OCI-LY3 (cell line): ENCODE measurements at regions not wholly inside any gene's neighbourhood (a gene's known extent, or its start where the extent isn't known, plus 50 kb on each side); places are given as distances from the start of the nearest gene placed in this dataset.

Experiments used
- EZH2phosphoT487 ChIP-seq: fragments of 200-600 bp; shearing (Covaris generic); IDR thresholded peaks from 2 replicates; pipeline ENCODE4 v1.6.1; 2018; ENCODE audit warnings: antibody characterized with exemption, mixed run types, low read depth
- TF ChIP-seq, protein P1 (sequence below): fragments of 200-600, 300-600 bp; sonication (generic); IDR thresholded peaks from 2 replicates; pipeline ENCODE4 v1.5.1; 2014; ENCODE audit warnings: antibody characterized with exemption, low read length, low read depth

DNA sequence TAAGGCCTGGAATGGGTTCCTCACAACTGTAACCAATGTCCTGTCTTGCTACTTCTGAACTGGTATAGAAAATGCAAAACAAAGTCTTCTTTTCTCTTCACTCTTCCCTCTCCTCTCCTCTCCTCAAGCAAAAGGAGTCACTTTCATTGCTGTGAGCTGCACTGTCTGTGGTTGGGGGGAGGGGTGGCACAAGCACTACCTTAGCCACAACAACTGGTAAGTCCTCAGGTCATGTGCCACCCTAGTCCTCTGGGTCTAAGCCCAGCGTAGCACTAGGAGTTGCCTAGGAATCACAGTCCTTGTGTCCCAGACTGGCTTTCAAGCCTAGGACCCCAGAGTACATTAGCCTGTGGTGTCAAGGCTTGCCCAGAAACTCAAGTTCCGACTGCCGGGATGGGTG, 859.3 kb upstream of the AMOT start:
- TF ChIP-seq, protein P1, sequence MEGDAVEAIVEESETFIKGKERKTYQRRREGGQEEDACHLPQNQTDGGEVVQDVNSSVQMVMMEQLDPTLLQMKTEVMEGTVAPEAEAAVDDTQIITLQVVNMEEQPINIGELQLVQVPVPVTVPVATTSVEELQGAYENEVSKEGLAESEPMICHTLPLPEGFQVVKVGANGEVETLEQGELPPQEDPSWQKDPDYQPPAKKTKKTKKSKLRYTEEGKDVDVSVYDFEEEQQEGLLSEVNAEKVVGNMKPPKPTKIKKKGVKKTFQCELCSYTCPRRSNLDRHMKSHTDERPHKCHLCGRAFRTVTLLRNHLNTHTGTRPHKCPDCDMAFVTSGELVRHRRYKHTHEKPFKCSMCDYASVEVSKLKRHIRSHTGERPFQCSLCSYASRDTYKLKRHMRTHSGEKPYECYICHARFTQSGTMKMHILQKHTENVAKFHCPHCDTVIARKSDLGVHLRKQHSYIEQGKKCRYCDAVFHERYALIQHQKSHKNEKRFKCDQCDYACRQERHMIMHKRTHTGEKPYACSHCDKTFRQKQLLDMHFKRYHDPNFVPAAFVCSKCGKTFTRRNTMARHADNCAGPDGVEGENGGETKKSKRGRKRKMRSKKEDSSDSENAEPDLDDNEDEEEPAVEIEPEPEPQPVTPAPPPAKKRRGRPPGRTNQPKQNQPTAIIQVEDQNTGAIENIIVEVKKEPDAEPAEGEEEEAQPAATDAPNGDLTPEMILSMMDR: no peak
- no peak for TF ChIP-seq EZH2phosphoT487
